ENCODE measurements at regions not wholly inside any gene's neighbourhood (a gene's known extent, or its start where the extent isn't known, plus 50 kb on each side); places are given as distances from the start of the nearest gene placed in this dataset.
"Not testable (repeated sequence)": the region's sequence is repeated elsewhere in the genome, so short reads cannot be mapped to it uniquely, and the experiment has no call there.

GRCh38 chr1:144026022-144026421 is 54.2 kb upstream of the FAM72C start:
- DNase-seq (ENCODE audit: low read depth), result not testable (repeated sequence)

- not testable (repeated sequence) for DNase-seq (ENCODE audit: low read depth)
These were observed 50.1 kb upstream of the FAM72C start for GRCh38 chr1:144021690-144022384.
